ENCODE measurements at regions not wholly inside any gene's neighbourhood (a gene's known extent, or its start where the extent isn't known, plus 50 kb on each side); places are given as distances from the start of the nearest gene placed in this dataset.
"Not testable (repeated sequence)": the region's sequence is repeated elsewhere in the genome, so short reads cannot be mapped to it uniquely, and the experiment has no call there.

DNA sequence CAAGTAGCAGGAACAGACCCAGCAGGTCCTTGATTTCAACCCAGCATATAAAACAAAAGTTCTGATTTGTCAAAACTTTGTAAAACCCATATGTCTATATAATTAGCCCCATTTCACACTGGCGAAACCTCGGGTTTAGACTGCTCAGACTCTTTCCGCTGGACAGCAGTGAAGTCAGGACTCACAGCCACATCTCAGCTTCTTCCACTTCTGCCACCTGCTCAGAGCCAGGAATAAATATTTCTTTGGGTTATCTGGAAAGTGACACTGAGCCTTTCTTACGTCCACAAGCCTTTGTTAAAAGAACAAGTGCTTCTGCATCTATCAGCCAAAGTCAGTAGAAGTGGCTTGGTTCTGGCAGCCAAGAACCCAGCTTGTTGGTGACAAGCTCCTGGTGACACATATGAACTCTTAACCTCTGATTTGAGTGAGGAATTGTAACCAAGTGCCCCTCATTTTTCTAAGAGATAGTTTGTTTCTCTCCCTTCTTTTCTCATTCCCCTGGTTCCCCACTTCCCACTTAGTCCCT is 118.1 kb upstream of the CHD2 start:
- no peaks in the 10 kb centered on the region for H3K4me1 Mint-ChIP-seq
- H3K27ac Mint-ChIP-seq = no peak overlapping the region
- peaks cover 6% of the 10 kb centered on the region for H3K36me3 Mint-ChIP-seq
- H3K4me3 Mint-ChIP-seq = no peak overlapping the region
- peaks cover 0 to 7% (median 2%) of the 10 kb centered on the region in 7 donors for H3K9me3 Mint-ChIP-seq
- H3K27me3 ChIP-seq (ENCODE audit: control insufficient read depth, insufficient read depth, low read length) = no peaks in the 10 kb centered on the region
- ATAC-seq (ENCODE audit: low read depth in 2 of 2) (no peak), DNase-seq (no peak)
- peaks cover 0 to 2% of the 10 kb centered on the region in 2 experiments for H3K9me3 ChIP-seq (ENCODE audit: control insufficient read depth in 2 of 2, low read length in 2 of 2)
- H3K27ac ChIP-seq (ENCODE audit: insufficient read depth, low read length, poor library complexity, severe bottlenecking) = no peak overlapping the region
- H3K4me3 ChIP-seq (ENCODE audit: low read depth, low read length) = no peak overlapping the region
- H3K4me1 ChIP-seq (ENCODE audit: control insufficient read depth, insufficient read depth, low read length, poor library complexity, severe bottlenecking) = no peaks in the 10 kb centered on the region
- no peaks in the 10 kb centered on the region for H3K36me3 ChIP-seq (ENCODE audit: control insufficient read depth, insufficient read depth, low read length)
- H3K27me3 Mint-ChIP-seq = no peaks in the 10 kb centered on the region

DNA sequence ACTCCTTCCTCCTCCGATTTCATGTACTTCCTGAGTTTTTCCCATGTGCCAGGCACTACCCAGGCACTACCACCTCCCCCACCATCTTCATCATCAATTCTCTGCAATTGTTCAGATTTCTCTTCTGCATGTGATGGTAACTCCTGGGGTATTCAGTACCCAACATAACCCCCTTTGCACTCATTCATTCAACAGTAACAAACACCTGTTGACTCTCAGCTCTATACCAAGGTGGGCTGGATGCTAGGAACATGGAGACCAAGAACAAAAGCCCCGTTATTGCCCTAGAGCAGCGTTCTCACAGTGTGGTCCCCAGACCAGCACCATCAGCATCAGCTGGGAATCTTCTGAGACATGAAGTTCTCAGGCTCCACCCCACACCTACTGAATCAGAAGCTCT is 113.0 kb upstream of the CHD2 start:
- H3K36me3 ChIP-seq (ENCODE audit: control insufficient read depth, insufficient read depth, low read length) = no peaks in the 10 kb centered on the region
- Mint-ChIP-seq H3K4me3 (no peak overlapping the region), H3K36me3 (peaks cover 8% of the 10 kb centered on the region), H3K27ac (no peak overlapping the region), H3K4me1 (no peaks in the 10 kb centered on the region), H3K9me3 (peaks cover 0 to 2% (median 0%) of the 10 kb centered on the region in 7 donors), H3K27me3 (peaks cover 4% of the 10 kb centered on the region)
- DNase-seq (no peak), ATAC-seq (ENCODE audit: low read depth in 2 of 2) (no peak)
- H3K27ac ChIP-seq (ENCODE audit: insufficient read depth, low read length, poor library complexity, severe bottlenecking) = no peak overlapping the region
- H3K9me3 ChIP-seq (ENCODE audit: control insufficient read depth in 2 of 2, low read length in 2 of 2) = no peaks in the 10 kb centered on the region
- no peaks in the 10 kb centered on the region for H3K27me3 ChIP-seq (ENCODE audit: control insufficient read depth, insufficient read depth, low read length)
- H3K4me3 ChIP-seq (ENCODE audit: low read depth, low read length) = no peak overlapping the region
- H3K4me1 ChIP-seq (ENCODE audit: control insufficient read depth, insufficient read depth, low read length, poor library complexity, severe bottlenecking) = no peaks in the 10 kb centered on the region

DNA sequence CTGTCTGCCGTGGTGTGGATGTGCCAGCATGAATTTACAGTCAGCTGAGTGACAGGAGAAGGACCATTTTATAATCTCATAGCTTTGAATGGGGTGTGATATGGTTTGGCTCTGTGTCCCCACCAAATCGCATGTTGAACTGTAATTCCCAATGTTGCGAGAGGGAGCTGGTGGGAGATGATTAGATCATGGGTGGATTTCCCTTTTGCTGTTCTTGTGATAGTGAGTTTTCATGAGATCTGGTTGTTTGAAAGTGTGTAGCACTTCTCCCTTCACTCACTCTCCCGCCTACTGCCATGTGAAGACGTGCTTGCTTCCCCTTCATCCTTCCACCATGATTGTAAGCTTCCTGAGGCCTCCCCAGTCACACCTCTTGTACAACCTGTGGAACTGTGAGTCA is 111.9 kb upstream of the CHD2 start:
- no peaks in the 10 kb centered on the region for H3K4me1 ChIP-seq (ENCODE audit: control insufficient read depth, insufficient read depth, low read length, poor library complexity, severe bottlenecking)
- peaks cover 0 to 2% (median 0%) of the 10 kb centered on the region in 7 donors for H3K9me3 Mint-ChIP-seq
- H3K4me3 Mint-ChIP-seq = no peak overlapping the region
- H3K27me3 Mint-ChIP-seq = peaks cover 4% of the 10 kb centered on the region
- DNase-seq = no peak
- H3K4me3 ChIP-seq (ENCODE audit: low read depth, low read length) = no peak overlapping the region
- no peaks in the 10 kb centered on the region for H3K27me3 ChIP-seq (ENCODE audit: control insufficient read depth, insufficient read depth, low read length)
- H3K27ac ChIP-seq (ENCODE audit: insufficient read depth, low read length, poor library complexity, severe bottlenecking) = no peak overlapping the region
- no peaks in the 10 kb centered on the region for H3K9me3 ChIP-seq (ENCODE audit: control insufficient read depth in 2 of 2, low read length in 2 of 2)
- no peaks in the 10 kb centered on the region for H3K36me3 ChIP-seq (ENCODE audit: control insufficient read depth, insufficient read depth, low read length)
- H3K27ac Mint-ChIP-seq = no peak overlapping the region
- H3K4me1 Mint-ChIP-seq = no peaks in the 10 kb centered on the region
- no peak for ATAC-seq (ENCODE audit: low read depth in 2 of 2)
- peaks cover 8% of the 10 kb centered on the region for H3K36me3 Mint-ChIP-seq

DNA sequence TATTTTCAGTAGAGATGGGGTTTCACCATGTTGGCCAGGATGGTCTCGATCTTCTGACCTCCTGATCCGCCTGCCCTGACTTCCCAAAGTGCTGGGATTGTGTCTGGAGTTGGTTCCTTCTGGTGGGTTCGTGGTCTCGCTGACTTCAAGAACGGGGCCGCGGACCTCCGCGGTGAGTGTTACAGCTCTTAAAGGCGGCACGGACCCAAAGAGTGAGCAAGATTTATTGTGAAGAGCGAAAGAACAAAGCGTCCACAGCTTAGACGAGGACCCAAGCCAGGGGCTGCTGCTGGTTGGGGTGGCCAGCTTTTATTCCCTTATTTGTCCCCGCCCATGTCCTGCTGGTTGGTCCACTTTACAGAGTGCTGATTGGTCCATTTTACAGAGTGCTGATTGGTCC is 111.3 kb upstream of the CHD2 start:
- H3K9me3 Mint-ChIP-seq; H3K27me3 ChIP-seq (ENCODE audit: control insufficient read depth, insufficient read depth, low read length); H3K4me3 Mint-ChIP-seq: not testable (repeated sequence)

DNA sequence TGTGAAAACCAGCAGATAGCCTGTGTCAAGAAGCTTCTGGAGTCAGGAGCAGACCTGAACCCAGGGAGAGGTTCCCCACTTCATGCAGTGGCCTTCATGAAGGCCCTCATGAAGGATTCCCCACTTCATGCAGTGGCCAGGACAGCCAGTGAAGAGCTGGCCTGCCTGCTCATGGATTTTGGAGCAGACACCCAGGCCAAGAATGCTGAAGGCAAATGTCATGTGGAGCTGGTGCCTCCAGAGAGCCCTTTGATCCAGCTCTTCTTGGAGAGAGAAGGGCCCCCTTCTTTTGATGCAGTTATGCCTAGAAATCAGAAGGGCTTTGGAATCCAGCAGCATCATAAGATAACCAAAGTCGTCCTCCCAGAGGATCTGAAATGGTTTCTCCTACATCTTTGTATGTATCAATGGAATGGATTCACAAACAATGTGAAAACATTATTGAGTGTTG is 103.9 kb upstream of the CHD2 start:
- DNase-seq = no peak
- Histone ChIP-seq H3K36me3 (ENCODE audit: control insufficient read depth, insufficient read depth, low read length) (no peaks in the 10 kb centered on the region), H3K27ac (ENCODE audit: insufficient read depth, low read length, poor library complexity, severe bottlenecking) (no peak overlapping the region), H3K4me3 (ENCODE audit: low read depth, low read length) (no peak overlapping the region), H3K9me3 (ENCODE audit: control insufficient read depth in 2 of 2, low read length in 2 of 2) (no peaks in the 10 kb centered on the region), H3K27me3 (ENCODE audit: control insufficient read depth, insufficient read depth, low read length) (no peaks in the 10 kb centered on the region), H3K4me1 (ENCODE audit: control insufficient read depth, insufficient read depth, low read length, poor library complexity, severe bottlenecking) (peaks cover 4% of the 10 kb centered on the region)
- no peaks in the 10 kb centered on the region for H3K9me3 Mint-ChIP-seq
- H3K4me1 Mint-ChIP-seq = peaks cover 6 to 8% (median 6%) of the 10 kb centered on the region in 4 donors
- H3K36me3 Mint-ChIP-seq = no peaks in the 10 kb centered on the region
- H3K4me3 Mint-ChIP-seq = no peak overlapping the region
- peaks cover 4% of the 10 kb centered on the region for H3K27me3 Mint-ChIP-seq
- no peak for ATAC-seq (ENCODE audit: low read depth in 2 of 2)
- no peak overlapping the region for H3K27ac Mint-ChIP-seq

More for the DNA sequence above, 111.3 kb upstream of the CHD2 start:
- not testable (repeated sequence) for H3K36me3 ChIP-seq (ENCODE audit: control insufficient read depth, insufficient read depth, low read length); H3K27me3 Mint-ChIP-seq; H3K4me3 ChIP-seq (ENCODE audit: low read depth, low read length); H3K27ac Mint-ChIP-seq; H3K27ac ChIP-seq (ENCODE audit: insufficient read depth, low read length, poor library complexity, severe bottlenecking); DNase-seq; H3K4me1 ChIP-seq (ENCODE audit: control insufficient read depth, insufficient read depth, low read length, poor library complexity, severe bottlenecking); H3K9me3 ChIP-seq (ENCODE audit: control insufficient read depth in 2 of 2, low read length in 2 of 2); ATAC-seq (ENCODE audit: low read depth in 2 of 2); H3K4me1 Mint-ChIP-seq; H3K36me3 Mint-ChIP-seq

DNA sequence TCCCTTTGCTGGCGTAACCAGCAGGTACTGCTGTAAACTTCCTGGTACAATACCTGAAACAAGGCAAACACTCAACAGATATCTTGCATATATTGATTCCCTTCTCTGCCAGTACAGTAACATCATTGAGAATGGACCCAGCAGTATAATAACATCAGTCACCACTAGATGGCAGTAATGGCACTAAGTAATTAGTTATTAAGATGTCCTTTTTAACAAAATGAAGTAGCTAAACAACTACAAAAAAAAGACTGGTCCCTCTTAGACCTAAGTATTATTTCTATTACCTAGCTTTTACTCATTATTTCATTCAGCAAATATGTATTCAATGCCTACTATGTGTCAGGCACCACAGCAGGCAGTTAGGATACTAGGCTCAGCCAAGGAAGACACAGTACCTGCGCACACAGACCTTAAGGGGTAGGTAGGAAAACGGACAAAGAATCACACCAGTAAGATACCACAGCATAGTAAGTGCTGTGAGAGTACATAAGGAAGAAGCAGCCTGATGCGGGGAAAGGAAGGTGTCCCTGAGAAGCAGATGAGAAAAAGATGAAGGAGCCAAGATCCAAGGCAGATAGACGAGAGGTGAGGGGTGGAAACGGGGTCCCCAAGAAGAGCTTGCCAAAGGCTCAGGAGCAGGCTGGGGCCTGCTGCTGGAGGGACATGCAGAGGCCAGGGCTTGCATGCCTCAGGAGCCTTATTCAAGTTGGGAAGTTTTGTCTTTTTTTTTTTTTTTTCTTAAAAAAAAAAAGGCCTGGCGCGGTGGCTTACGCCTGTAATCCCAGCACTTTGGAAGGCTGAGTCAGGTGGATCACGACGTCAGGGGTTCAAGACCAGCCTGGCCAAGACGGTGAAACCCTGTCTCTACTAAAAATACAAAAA is 102.7 kb upstream of the CHD2 start:
- Mint-ChIP-seq H3K27ac (peak overlapping the region; percentile 82 to 97 (median 86)), H3K4me1 (peaks cover 6 to 15% (median 7%) of the 10 kb centered on the region in 4 donors), H3K9me3 (peaks cover 0 to 2% (median 0%) of the 10 kb centered on the region in 7 donors), H3K36me3 (no peaks in the 10 kb centered on the region), H3K4me3 (peak overlapping the region in 1 of 4 donors; percentile 17), H3K27me3 (no peaks in the 10 kb centered on the region)
- Histone ChIP-seq H3K27me3 (ENCODE audit: control insufficient read depth, insufficient read depth, low read length) (no peaks in the 10 kb centered on the region), H3K4me1 (ENCODE audit: control insufficient read depth, insufficient read depth, low read length, poor library complexity, severe bottlenecking) (peaks cover 4% of the 10 kb centered on the region), H3K9me3 (ENCODE audit: control insufficient read depth in 2 of 2, low read length in 2 of 2) (no peaks in the 10 kb centered on the region), H3K4me3 (ENCODE audit: low read depth, low read length) (no peak overlapping the region), H3K27ac (ENCODE audit: insufficient read depth, low read length, poor library complexity, severe bottlenecking) (no peak overlapping the region), H3K36me3 (ENCODE audit: control insufficient read depth, insufficient read depth, low read length) (no peaks in the 10 kb centered on the region)
- ATAC-seq (ENCODE audit: low read depth in 2 of 2) (peak; percentile 83 to 86), DNase-seq (peak; percentile 37 to 87 (median 79))

DNA sequence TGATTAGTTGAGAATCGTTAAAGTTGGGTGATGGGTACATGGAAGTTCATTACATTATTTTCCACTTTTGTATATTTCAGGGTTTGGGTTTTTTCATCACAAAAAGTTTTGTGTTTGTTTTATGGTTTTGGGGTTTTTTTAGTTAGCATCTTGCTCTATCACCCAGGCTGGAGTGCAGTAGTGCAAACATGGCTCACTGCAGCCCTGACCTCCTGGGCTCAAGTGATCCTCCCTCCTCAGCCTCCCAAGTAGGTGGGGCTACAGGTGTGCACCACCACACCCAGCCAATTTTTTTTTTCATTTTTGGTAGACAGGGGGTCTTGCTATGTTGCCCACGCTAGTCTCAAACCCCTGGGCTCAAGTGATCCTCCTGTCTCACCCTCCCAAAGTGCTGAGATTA is 100.1 kb upstream of the CHD2 start:
- Histone ChIP-seq H3K4me1 (ENCODE audit: control insufficient read depth, insufficient read depth, low read length, poor library complexity, severe bottlenecking) (peaks cover 8% of the 10 kb centered on the region), H3K9me3 (ENCODE audit: control insufficient read depth in 2 of 2, low read length in 2 of 2) (no peaks in the 10 kb centered on the region), H3K4me3 (ENCODE audit: low read depth, low read length) (no peak overlapping the region), H3K27ac (ENCODE audit: insufficient read depth, low read length, poor library complexity, severe bottlenecking) (no peak overlapping the region), H3K36me3 (ENCODE audit: control insufficient read depth, insufficient read depth, low read length) (no peaks in the 10 kb centered on the region), H3K27me3 (ENCODE audit: control insufficient read depth, insufficient read depth, low read length) (no peaks in the 10 kb centered on the region)
- Mint-ChIP-seq H3K36me3 (no peaks in the 10 kb centered on the region), H3K9me3 (peaks cover 0 to 2% (median 0%) of the 10 kb centered on the region in 7 donors), H3K4me3 (no peak overlapping the region), H3K27me3 (no peaks in the 10 kb centered on the region), H3K4me1 (peaks cover 13 to 25% (median 14%) of the 10 kb centered on the region in 4 donors), H3K27ac (peak overlapping the region in 1 of 3 donors; percentile 36)
- ATAC-seq (ENCODE audit: low read depth in 2 of 2) (no peak), DNase-seq (no peak)

Data from CD4-positive, CD25-positive, alpha-beta regulatory T cell (primary cell).